HCT116 (cell line): ENCODE measurements at regions not wholly inside any gene's neighbourhood (a gene's known extent, or its start where the extent isn't known, plus 50 kb on each side); places are given as distances from the start of the nearest gene placed in this dataset.

Experiments used
- CTCF ChIP-seq, 3 experiments: fragments of 200-600 bp in 1 of 3; sonication (generic) in 1 of 3; IDR thresholded peaks in 2 of 3; conservative IDR thresholded peaks in 1 of 3; 2 replicates each; pipeline ENCODE4 v1.5.1; 2012 to 2017; ENCODE audit warnings: low read depth in 2 of 3, low read length in 2 of 3, antibody characterized with exemption in 1 of 3, borderline replicate concordance in 1 of 3, control low read depth in 1 of 3, mild to moderate bottlenecking in 1 of 3, mixed read lengths in 1 of 3, mixed run types in 1 of 3, moderate library complexity in 1 of 3; ENCODE audit not compliant: insufficient read depth in 1 of 3
- SRF ChIP-seq: IDR thresholded peaks from 2 replicates; pipeline ENCODE4 v1.6.1; 2012; ENCODE audit warnings: low read depth
- YY1 ChIP-seq: IDR thresholded peaks from 2 replicates; pipeline ENCODE4 v1.6.1; 2011; ENCODE audit warnings: low read length, low read depth, moderate library complexity, mild to moderate bottlenecking; ENCODE audit not compliant: insufficient replicate concordance; ENCODE audit errors: extremely low read depth
- ZFX ChIP-seq: fragments of 450-650 bp; IDR thresholded peaks from 2 replicates; pipeline ENCODE4 v1.6.1; 2017

GRCh38 chr2:15736396-15737180 is 144.9 kb downstream of the DDX1 start:
- TF ChIP-seq ZFX, result no peak
- TF ChIP-seq YY1, result no peak
- TF ChIP-seq SRF, result no peak
- no peak for TF ChIP-seq CTCF (IDR thresholded peaks at IDR 0.05 in 2 of 3, conservative IDR thresholded peaks at IDR 0.05 in 1 of 3; ENCODE audit: borderline replicate concordance in 1 of 3, insufficient read depth in 1 of 3, low read depth in 2 of 3, low read length in 2 of 3)
